NB4 (cell line): ENCODE measurements at regions not wholly inside any gene's neighbourhood (a gene's known extent, or its start where the extent isn't known, plus 50 kb on each side); places are given as distances from the start of the nearest gene placed in this dataset.

ENCODE experiments used
- CTCF ChIP-seq: IDR thresholded peaks from one replicate; pipeline ENCODE4 v1.5.1; 2012; ENCODE audit warnings: low read depth, low read length
- POLR2A ChIP-seq: IDR thresholded peaks from 2 replicates; pipeline ENCODE4 v1.6.1; 2011; ENCODE audit warnings: mild to moderate bottlenecking; ENCODE audit not compliant: insufficient read length; ENCODE audit errors: extremely low read depth

GRCh38 chr4:106583108-106583507, 214.5 kb upstream of the GIMD1 start:
- no peak for TF ChIP-seq CTCF
- no peak for TF ChIP-seq POLR2A
